SJCRH30 (cell line): ENCODE measurements at regions not wholly inside any gene's neighbourhood (a gene's known extent, or its start where the extent isn't known, plus 50 kb on each side); places are given as distances from the start of the nearest gene placed in this dataset.

ENCODE experiments used
- DNase-seq, 2 experiments: peaks; one replicate each; pipeline ENCODE4 v3.0.0-alpha.2; 2015 to 2020
- H3K27ac ChIP-seq: fragments of 250-450 bp; sonication (Bioruptor Pico); 2 replicates; pipeline ENCODE4 v1.5.1; 2020; ENCODE audit warnings: mild to moderate bottlenecking, moderate library complexity
- H3K27me3 ChIP-seq: fragments of 250-450 bp; sonication (Bioruptor Pico); 2 replicates; pipeline ENCODE4 v1.5.1; 2020; ENCODE audit warnings: mild to moderate bottlenecking, moderate library complexity
- H3K36me3 ChIP-seq: fragments of 250-450 bp; sonication (Bioruptor Pico); 2 replicates; pipeline ENCODE4 v1.5.1; 2020; ENCODE audit warnings: mild to moderate bottlenecking, moderate library complexity
- H3K4me1 ChIP-seq: fragments of 250-450 bp; sonication (Bioruptor Pico); 2 replicates; pipeline ENCODE4 v1.5.1; 2020; ENCODE audit warnings: mild to moderate bottlenecking, moderate library complexity
- H3K4me3 ChIP-seq: fragments of 250-450 bp; sonication (Bioruptor Pico); 2 replicates; pipeline ENCODE4 v1.5.1; 2020; ENCODE audit warnings: mild to moderate bottlenecking, moderate library complexity
- H3K9me3 ChIP-seq: fragments of 250-450 bp; sonication (Bioruptor Pico); replicated peaks from 2 replicates; pipeline ENCODE4 v1.5.1; 2020; ENCODE audit warnings: mild to moderate bottlenecking, moderate library complexity

DNA sequence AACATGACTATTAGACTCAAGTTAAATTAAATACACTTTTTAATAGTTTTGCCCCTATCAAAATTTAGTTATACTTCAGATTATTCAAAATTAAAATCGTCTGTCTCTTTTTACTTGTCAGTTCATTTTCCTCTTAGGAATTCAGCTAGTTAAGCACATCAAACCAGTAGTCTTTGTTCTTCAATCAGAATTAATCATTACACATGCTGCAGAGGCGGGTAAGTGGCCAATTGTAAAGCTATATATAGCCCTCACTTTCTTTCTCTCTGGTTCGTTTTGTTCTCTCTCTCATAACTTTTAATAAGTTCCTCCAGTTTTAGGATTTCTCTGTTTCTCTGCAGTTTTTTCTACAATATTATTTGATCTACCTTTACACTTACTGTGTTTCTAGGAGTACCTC is 359.1 kb upstream of the PABPC4L start:
- H3K4me3 ChIP-seq: no peak overlapping the region
- H3K9me3 ChIP-seq: no peaks in the 10 kb centered on the region
- no peak for DNase-seq
- H3K27me3 ChIP-seq: no peaks in the 10 kb centered on the region
- no peaks in the 10 kb centered on the region for H3K4me1 ChIP-seq
- H3K27ac ChIP-seq: no peak overlapping the region
- H3K36me3 ChIP-seq: no peaks in the 10 kb centered on the region

DNA sequence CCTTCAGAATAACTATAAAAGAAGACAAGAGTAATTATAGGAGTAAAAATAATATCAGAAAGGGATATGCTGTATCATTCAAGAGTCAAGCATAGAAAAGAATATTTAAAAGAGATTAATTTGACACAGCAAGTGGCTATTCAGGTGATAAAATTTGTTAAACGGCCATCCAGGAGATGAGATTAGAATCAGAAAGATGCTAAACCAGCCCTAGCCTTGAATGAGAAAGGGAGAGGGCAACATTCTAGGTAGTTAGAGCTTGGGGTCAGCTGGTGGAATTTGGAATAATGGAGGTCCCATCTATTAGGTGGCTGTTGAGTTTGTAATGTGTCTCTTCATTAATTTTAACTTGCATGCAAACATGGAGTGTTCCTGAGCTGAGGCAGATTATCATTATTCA is 350.5 kb upstream of the PABPC4L start:
- no peaks in the 10 kb centered on the region for H3K27me3 ChIP-seq
- no peaks in the 10 kb centered on the region for H3K36me3 ChIP-seq
- no peak overlapping the region for H3K27ac ChIP-seq
- DNase-seq: no peak
- H3K9me3 ChIP-seq: no peaks in the 10 kb centered on the region; the same call in 1 of the 2 replicates
- no peaks in the 10 kb centered on the region for H3K4me1 ChIP-seq
- H3K4me3 ChIP-seq: no peak overlapping the region

DNA sequence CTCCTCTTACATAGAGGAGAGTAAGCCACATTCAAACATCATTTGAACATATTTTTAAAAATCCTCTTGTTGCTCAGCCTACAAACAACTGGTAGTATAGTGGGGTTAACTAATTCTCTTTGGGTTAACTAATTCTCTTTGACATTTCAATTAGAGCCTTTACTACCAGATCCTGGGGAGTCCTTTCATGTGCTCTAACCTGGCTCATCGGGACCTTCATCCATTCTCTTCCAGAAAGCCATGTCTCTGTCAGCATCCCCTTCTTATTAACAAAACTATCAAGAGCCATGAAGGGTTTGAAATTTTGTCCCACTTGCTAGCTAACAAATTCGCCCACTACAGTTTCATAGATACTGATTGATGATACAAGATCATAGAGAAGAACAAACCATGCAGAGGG is 349.8 kb upstream of the PABPC4L start:
- no peak for DNase-seq
- no peaks in the 10 kb centered on the region for H3K36me3 ChIP-seq
- no peaks in the 10 kb centered on the region; the same call in 1 of the 2 replicates for H3K9me3 ChIP-seq
- no peaks in the 10 kb centered on the region for H3K27me3 ChIP-seq
- H3K27ac ChIP-seq: no peak overlapping the region
- no peaks in the 10 kb centered on the region for H3K4me1 ChIP-seq
- H3K4me3 ChIP-seq: no peak overlapping the region

DNA sequence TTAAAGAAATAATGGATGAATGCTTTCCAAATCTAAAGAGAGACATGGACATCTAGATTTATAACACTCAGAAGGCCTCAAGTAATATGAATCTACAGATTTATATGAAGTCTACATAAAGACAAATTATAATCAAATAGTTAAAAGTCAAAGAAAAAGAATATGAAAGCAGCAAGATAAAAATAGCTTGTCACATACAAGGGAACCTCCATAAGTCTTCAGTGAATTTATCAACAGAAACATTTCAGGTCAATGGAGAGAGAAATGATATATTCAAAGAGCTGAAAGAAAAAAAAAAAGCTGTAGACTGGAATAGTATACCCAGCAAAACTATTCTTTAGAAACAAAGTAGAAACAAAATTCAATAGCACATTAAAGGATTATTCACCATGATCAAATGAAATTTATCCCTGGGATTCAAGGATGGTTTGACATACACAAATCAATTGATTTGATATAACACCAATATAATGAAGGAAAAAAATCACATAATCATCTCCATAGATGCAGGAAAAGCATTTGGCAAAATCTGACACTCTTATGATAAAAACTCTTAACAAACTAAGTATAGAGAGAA is 346.6 kb upstream of the PABPC4L start:
- no peak overlapping the region for H3K27ac ChIP-seq
- no peaks in the 10 kb centered on the region; the same call in 1 of the 2 replicates for H3K9me3 ChIP-seq
- no peaks in the 10 kb centered on the region for H3K27me3 ChIP-seq
- H3K36me3 ChIP-seq: no peaks in the 10 kb centered on the region
- no peak for DNase-seq
- H3K4me3 ChIP-seq: no peak overlapping the region
- peaks cover 8% of the 10 kb centered on the region; the same call in 1 of the 2 replicates for H3K4me1 ChIP-seq

DNA sequence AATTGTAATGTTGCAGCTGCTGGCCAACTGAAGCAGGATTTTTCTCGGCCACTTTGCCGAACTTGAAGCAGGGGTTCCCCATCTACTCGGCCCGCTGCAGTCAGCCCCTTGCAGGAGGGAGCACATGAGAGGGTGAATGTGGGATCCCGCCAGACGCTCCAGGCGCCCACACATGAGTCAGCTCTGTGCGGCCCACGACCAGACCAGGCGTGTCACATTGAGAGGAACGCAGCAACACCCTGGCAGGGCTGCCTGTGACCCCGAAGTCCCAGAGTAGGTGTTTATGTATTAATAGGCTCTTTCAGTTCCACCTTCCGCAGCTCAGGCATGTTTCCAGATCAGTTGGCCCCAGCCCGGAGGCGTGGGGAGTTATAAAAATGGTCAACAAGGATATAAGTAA is 344.7 kb upstream of the PABPC4L start:
- no peaks in the 10 kb centered on the region for H3K27me3 ChIP-seq
- H3K4me3 ChIP-seq: no peak overlapping the region
- no peaks in the 10 kb centered on the region for H3K36me3 ChIP-seq
- no peak overlapping the region for H3K27ac ChIP-seq
- DNase-seq: no peak
- no peaks in the 10 kb centered on the region; the same call in 1 of the 2 replicates for H3K9me3 ChIP-seq
- peaks cover 8% of the 10 kb centered on the region; the same call in 1 of the 2 replicates for H3K4me1 ChIP-seq

DNA sequence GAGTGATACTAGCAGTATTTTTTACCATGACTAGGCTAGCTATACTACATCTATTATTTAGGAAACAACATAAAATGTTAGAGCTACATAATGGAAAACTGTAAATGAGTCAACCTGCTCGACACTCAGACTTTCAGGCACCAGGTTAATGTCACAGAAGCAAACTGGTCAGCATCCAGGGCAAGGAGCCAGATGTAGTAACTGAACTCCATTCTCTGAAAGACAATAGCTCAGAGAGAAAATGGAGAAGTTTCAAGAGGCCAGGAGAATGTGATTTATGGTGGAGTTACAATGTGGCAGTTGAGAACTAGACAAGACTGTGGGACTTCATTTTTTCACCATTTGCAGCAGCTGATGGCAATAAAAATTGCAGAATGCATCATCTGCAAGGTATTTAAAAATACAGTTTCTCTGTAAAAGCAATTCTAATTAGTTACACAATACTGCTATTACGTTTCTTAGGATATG is 342.7 kb upstream of the PABPC4L start:
- no peak overlapping the region for H3K4me3 ChIP-seq
- H3K36me3 ChIP-seq: no peaks in the 10 kb centered on the region
- no peaks in the 10 kb centered on the region; the same call in 1 of the 2 replicates for H3K9me3 ChIP-seq
- no peaks in the 10 kb centered on the region for H3K27me3 ChIP-seq
- peak; percentile 30 to 45 for DNase-seq
- peaks cover 8% of the 10 kb centered on the region; the same call in 1 of the 2 replicates for H3K4me1 ChIP-seq
- peak overlapping the region; percentile 13 for H3K27ac ChIP-seq

DNA sequence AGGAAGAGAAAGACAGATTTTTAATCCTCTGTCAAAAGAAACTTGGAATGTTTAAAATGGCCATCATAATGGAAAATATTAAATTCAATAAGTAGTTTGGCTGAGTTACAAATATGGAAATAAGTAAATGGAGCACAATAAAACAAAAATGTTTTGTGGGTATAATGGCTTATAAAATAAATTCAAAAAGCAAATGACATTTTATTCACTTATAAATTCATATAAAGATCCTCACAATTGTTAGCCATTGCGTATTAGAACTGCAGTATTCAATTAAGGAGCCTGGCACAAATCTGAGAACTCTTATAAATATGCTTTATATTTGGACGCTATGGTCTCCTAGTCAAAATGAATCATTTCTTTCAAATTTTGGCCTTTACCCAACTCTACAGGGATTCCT is 339.0 kb upstream of the PABPC4L start:
- no peaks in the 10 kb centered on the region for H3K27me3 ChIP-seq
- no peak for DNase-seq
- H3K27ac ChIP-seq: no peak overlapping the region
- H3K9me3 ChIP-seq: no peaks in the 10 kb centered on the region
- H3K36me3 ChIP-seq: no peaks in the 10 kb centered on the region
- H3K4me3 ChIP-seq: no peak overlapping the region
- H3K4me1 ChIP-seq: peaks cover 8% of the 10 kb centered on the region; the same call in 1 of the 2 replicates

DNA sequence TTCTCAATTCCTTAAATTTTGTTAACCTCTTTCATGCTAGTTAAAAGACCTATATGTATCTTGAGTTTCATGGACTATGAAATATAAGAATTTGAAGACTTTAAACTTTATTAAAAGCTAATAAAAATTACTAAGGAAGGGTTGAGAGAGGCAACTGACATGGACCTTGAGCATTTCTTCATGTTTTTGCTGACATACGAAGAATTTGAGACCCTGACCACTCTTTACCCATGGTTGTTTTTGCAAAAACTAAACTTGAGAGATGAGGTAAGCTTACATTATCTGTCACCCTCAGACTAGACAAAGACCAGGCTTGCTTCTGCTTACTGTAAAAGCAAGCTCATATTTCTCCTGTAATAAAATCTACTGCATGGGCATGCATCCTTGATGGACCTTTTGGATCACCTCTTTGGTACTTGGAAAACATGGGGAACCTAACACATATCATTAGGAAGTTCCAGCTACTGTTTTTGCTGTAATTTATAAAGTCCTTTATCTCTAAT is 338.2 kb upstream of the PABPC4L start:
- Histone ChIP-seq H3K9me3 (no peaks in the 10 kb centered on the region), H3K27me3 (no peaks in the 10 kb centered on the region), H3K4me3 (no peak overlapping the region), H3K4me1 (peaks cover 8% of the 10 kb centered on the region; the same call in 1 of the 2 replicates), H3K27ac (no peak overlapping the region), H3K36me3 (no peaks in the 10 kb centered on the region)
- DNase-seq: no peak

DNA sequence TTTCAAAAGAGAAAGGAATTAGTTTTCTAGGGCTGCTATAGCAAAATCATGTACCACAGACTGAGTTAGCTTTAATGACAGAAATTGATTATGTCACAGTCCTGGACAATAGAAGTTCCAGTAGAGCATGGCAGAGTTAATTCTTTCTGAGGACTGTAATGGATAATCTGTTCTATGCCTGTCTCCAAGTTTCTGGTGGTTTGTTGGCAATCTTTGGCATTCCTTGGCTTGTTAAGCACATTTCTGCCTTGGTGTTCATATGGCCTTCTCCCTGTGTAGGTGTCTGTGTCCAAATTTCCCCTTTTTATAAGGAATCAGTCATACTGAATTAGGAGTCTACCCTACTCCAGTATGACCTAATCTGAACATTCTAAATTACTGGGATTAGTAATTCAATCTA is 336.1 kb upstream of the PABPC4L start:
- Histone ChIP-seq H3K4me3 (no peak overlapping the region), H3K27ac (no peak overlapping the region), H3K9me3 (no peaks in the 10 kb centered on the region), H3K36me3 (no peaks in the 10 kb centered on the region), H3K4me1 (no peaks in the 10 kb centered on the region), H3K27me3 (no peaks in the 10 kb centered on the region)
- no peak for DNase-seq

DNA sequence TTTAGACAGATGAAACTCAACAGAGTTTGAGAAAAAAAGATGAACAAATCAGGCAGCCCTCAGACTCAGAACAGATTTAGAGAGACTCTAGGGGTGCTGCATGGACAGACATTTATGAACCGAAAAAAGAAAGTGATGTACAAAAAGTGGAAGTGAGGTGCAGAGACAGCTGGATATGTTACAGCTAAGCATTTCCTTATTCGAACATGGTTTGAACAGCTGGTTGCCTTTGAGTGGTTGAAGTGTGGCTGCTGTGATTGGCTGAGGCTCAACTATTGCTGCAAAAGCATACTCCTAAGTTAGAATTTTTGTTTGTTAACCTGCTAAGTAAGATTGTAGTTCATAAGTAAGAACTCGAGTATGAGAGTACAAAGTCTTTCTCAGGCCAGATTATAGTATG is 331.5 kb upstream of the PABPC4L start:
- Histone ChIP-seq H3K4me3 (no peak overlapping the region), H3K9me3 (no peaks in the 10 kb centered on the region), H3K27ac (no peak overlapping the region), H3K36me3 (no peaks in the 10 kb centered on the region), H3K4me1 (no peaks in the 10 kb centered on the region), H3K27me3 (no peaks in the 10 kb centered on the region)
- DNase-seq: peak in 1 of 2 experiments; percentile 49

DNA sequence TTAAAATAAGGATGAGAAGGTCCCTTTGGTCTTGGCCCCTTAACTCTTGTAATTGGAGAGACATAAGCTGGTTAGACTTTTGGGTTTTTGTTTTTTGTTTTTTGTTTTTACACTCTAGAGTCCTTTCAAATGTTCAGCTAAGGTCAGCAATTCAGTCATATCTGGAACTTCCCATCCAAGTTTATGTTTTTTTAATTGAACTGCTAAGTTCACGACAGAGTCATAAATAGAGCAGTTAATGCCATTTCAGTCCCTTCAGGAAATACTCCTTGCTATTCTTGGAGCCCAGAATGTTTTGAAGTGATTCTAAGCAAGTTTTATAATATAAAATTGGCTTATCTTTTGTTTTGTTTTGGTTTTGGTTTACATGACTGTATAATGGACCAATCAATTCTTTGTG is 329.4 kb upstream of the PABPC4L start:
- H3K9me3 ChIP-seq: no peaks in the 10 kb centered on the region
- no peak for DNase-seq
- no peak overlapping the region for H3K4me3 ChIP-seq
- no peaks in the 10 kb centered on the region for H3K4me1 ChIP-seq
- H3K27ac ChIP-seq: no peak overlapping the region
- no peaks in the 10 kb centered on the region for H3K27me3 ChIP-seq
- no peaks in the 10 kb centered on the region for H3K36me3 ChIP-seq

DNA sequence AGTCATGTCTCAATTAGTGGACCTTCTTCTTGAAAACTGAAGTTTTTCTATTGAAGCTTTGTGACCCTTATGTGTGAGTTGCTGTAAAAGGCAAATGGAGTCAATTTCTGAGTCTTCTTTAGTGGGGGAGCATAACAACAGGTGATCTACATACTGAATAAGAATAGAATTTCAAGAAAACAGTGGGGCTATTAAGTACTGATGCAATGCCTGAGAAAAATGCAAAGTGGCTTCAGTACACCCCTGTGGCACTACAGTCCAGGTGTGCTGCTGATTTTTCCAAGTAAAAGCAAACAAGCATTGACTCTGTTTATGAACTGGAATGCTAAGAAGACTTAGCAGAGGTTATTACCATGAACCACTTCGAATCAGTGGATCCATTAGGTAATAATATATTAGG is 328.0 kb upstream of the PABPC4L start:
- H3K27me3 ChIP-seq: no peaks in the 10 kb centered on the region
- no peaks in the 10 kb centered on the region for H3K4me1 ChIP-seq
- no peak overlapping the region for H3K4me3 ChIP-seq
- no peaks in the 10 kb centered on the region for H3K36me3 ChIP-seq
- H3K9me3 ChIP-seq: no peaks in the 10 kb centered on the region
- no peak for DNase-seq
- H3K27ac ChIP-seq: no peak overlapping the region

DNA sequence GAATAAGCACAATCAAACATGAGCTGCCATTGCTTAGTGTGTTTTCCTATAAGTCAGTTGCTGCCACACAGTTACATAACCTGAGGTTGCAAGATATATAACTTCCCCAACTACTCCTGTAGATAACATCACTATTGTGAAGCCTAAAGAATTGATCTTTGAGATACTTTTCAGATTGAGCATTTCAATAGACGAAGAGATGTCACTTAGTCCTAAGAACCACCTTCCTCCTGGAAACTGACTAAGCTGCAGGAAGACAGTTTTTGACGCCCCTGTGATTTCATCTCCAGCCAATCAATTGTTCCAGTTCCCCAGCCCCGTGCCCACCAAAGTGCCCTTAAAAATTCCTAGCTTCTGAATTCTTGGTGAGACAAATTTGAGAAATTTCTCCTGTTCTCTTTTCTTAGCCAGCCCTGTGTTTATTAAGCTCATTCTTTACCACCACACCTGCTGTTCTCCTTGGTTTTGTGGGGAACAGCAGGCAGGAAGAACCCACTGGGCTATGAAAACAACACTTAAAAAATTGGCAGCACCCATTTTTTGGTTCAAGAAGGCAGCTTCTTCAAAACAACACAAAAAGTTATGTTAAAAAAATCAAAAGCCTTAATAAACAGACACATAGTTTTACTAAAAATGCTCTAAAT is 317.1 kb upstream of the PABPC4L start:
- Histone ChIP-seq H3K4me1 (no peaks in the 10 kb centered on the region), H3K36me3 (no peaks in the 10 kb centered on the region), H3K4me3 (no peak overlapping the region), H3K9me3 (no peaks in the 10 kb centered on the region), H3K27me3 (no peaks in the 10 kb centered on the region), H3K27ac (no peak overlapping the region)
- peak in 1 of 2 experiments; percentile 18 for DNase-seq

DNA sequence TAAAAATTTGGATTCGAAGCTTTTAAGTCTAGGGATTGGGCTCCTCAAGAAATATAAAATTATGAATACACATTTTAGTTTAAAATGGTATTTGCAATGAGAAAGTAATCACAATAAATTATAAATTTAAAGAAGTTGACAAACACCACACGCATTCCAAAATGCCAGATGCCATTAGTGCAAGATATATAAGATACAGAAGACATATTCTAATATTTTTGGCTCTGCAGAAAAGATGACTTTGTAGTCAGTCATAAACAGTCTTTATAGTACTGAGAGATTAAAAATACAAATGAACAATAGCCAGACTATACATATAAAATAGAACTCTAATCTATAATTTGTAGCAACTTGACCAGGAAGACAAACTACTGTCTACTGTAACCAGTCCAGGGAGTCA is 309.0 kb upstream of the PABPC4L start:
- H3K27ac ChIP-seq: no peak overlapping the region
- H3K9me3 ChIP-seq: no peaks in the 10 kb centered on the region
- H3K27me3 ChIP-seq: no peaks in the 10 kb centered on the region
- H3K4me1 ChIP-seq: no peaks in the 10 kb centered on the region
- no peaks in the 10 kb centered on the region for H3K36me3 ChIP-seq
- DNase-seq: no peak
- H3K4me3 ChIP-seq: no peak overlapping the region

DNA sequence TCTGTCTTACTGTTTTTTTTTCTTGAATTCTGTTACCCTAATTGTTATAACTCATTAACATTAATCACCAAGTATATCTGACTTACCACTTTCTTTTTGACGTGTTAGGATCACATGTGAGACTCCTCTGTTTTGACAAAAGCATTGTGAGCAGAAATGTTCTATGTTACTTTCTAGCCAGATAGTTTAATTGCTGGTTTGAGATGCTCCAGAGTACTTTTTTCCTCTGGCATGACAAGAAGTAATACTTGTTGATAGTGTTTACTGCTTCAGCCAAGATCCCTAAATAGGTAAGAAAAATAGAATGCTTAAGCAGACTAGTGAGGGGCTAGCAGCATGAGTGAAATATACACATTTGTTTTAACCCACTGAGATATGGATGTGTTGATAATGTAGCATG is 303.9 kb upstream of the PABPC4L start:
- no peak overlapping the region for H3K27ac ChIP-seq
- DNase-seq: no peak
- no peaks in the 10 kb centered on the region for H3K9me3 ChIP-seq
- no peaks in the 10 kb centered on the region for H3K36me3 ChIP-seq
- H3K4me1 ChIP-seq: no peaks in the 10 kb centered on the region
- H3K27me3 ChIP-seq: no peaks in the 10 kb centered on the region
- no peak overlapping the region for H3K4me3 ChIP-seq
